Body of pancreas (tissue), 4 donors: ENCODE measurements at regions not wholly inside any gene's neighbourhood (a gene's known extent, or its start where the extent isn't known, plus 50 kb on each side); places are given as distances from the start of the nearest gene placed in this dataset.
"Not testable (repeated sequence)": the region's sequence is repeated elsewhere in the genome, so short reads cannot be mapped to it uniquely, and the experiment has no call there.

ENCODE experiments used
- ATAC-seq: fragments of 150-250 bp; one replicate; pipeline ENCODE4 v1.9.1; 2016
- DNase-seq, 4 donors: peaks; one replicate each; pipeline ENCODE4 v3.0.0-alpha.2; 2019
- H3K27ac ChIP-seq, 4 donors: fragments of 200-600 bp; sonication (generic); 1 replicate in 3 of 4; 2 replicates in 1 of 4; pipeline versions ENCODE4 v1.5.1 to v1.6.1; 2016 to 2019; ENCODE audit warnings: mild to moderate bottlenecking in 1 of 4, mixed read lengths in 1 of 4, moderate library complexity in 1 of 4
- H3K27me3 ChIP-seq, 2 donors: fragments of 200-600 bp; sonication (generic); one replicate each; pipeline ENCODE4 v1.6.0; 2016; ENCODE audit warnings: mild to moderate bottlenecking in 1 of 2
- H3K36me3 ChIP-seq, 2 donors: fragments of 200-600 bp; sonication (generic); replicated peaks in 1 of 2; 2 replicates each; pipeline ENCODE4 v1.5.1; 2016; ENCODE audit warnings: low read depth in 2 of 2; ENCODE audit not compliant: insufficient read depth in 1 of 2
- H3K4me1 ChIP-seq: fragments of 200-600 bp; sonication (generic); one replicate; pipeline ENCODE4 v1.6.0; 2016
- H3K4me3 ChIP-seq, 2 donors: fragments of 200-600 bp; sonication (generic); 1 replicate in 1 of 2; 2 replicates in 1 of 2; pipeline ENCODE4 v1.5.1; 2016 to 2019
- H3K9me3 ChIP-seq, 3 donors: fragments of 200-600 bp; sonication (generic); 1 replicate in 2 of 3; 2 replicates in 1 of 3; pipeline ENCODE4 v1.5.1; 2016
- CTCF ChIP-seq, 7 experiments: fragments of 450-650 bp in 4 of 7; fragments of 200-600 bp in 3 of 7; sonication (generic) in 3 of 7; IDR thresholded peaks; one replicate each; pipeline ENCODE4 v1.5.1; 2016 to 2019; ENCODE audit warnings: antibody characterized with exemption in 7 of 7
- POLR2A ChIP-seq, 3 donors: fragments of 450-650 bp; IDR thresholded peaks; one replicate each; pipeline ENCODE4 v1.6.1; 2016; ENCODE audit warnings: antibody characterized with exemption in 3 of 3, mild to moderate bottlenecking in 2 of 3
- WGBS, 2 donors: methylation state at CpG; one replicate each; pipeline ENCODE4 v1.1.5; 2017; 5-methylcytosine and 5-hydroxymethylcytosine counted together
- intact Hi-C: fragments of 100-400 bp; cut with DNase I; formaldehyde crosslinking; loops from one replicate; pipeline ENCODE4 v1.15.1; 2023

DNA sequence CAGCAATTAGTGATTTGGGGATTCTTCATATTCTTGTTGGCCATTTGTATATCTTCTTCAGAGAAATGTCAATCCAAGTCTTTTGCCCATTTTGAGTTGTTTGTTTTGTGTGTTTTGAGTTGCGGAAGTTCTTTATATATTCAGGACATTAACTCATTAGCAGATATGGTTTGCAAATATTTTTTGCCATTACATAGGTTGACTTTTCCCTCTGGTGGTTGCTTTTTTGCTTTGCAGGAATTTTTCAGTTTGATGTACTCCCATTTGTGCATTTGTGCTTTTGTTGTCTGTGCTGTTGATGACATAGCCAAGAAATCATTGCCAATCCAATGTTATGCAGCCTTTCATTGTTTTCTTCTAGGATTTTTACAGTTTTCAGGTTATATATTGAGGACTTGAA lies 63.6 kb upstream of the DNAJC1 start:
- ATAC-seq (no peak), DNase-seq (no peak)
- intact Hi-C loops: no loop called here

DNA sequence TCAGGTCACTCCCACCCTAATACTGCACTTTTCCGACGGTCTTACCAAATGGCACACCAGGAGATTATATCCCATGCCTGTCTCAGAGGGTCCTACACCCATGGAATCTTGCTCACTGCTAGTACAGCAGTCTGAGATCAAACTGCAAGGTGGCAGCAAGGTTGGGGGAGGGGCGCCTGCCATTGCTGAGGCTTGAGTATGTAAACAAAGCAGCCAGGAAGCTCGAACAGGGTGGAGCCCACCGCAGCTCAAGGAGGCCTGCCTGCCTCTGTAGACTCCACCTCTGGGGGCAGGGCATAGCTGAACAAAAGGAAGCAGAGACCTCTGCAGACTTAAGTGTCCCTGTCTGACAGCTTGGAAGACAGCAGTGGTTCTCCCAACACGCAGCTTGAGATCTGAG lies 57.5 kb upstream of the DNAJC1 start:
- H3K4me3 ChIP-seq, H3K9me3 ChIP-seq, H3K27me3 ChIP-seq, DNase-seq, H3K36me3 ChIP-seq, H3K27ac ChIP-seq, H3K4me1 ChIP-seq, intact Hi-C loops, ATAC-seq: not testable (repeated sequence)
- 66 to 77% methylated on average over 5 to 6 of the region's 6 CpGs for WGBS, 2 donors

More for the DNA sequence above, 63.6 kb upstream of the DNAJC1 start:
- no peak overlapping the region for H3K27ac ChIP-seq
- peaks cover 0 to 11% (median 0%) of the 10 kb centered on the region in 3 donors for H3K9me3 ChIP-seq
- 89 to 95% methylated on average over 1 of the region's 1 CpG for WGBS, 2 donors
- TF ChIP-seq POLR2A (IDR thresholded peaks at IDR 0.05): no peak
- TF ChIP-seq CTCF (IDR thresholded peaks at IDR 0.05): no peak
- H3K36me3 ChIP-seq: no peaks in the 10 kb centered on the region
- H3K27me3 ChIP-seq: no peaks in the 10 kb centered on the region
- H3K4me3 ChIP-seq: no peak overlapping the region
- no peaks in the 10 kb centered on the region for H3K4me1 ChIP-seq

DNA sequence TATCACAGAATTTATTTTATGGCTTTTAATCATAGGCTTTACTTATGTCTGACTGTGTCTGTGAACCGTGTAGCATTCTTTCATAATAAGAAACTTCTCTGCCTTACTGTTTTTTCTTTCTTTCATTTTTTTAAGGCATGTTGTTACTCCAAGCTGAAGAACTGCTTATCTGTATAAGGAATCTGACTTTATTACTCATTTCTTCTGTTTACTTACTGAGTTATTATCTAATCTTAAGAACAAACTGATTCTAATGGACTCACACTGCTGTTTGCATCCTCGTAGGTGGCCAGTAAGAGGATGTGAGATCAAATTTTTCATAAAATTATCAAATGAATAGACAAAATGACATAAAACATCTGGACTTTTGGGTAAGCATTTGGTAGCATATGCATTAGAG lies 54.7 kb upstream of the DNAJC1 start:
- Histone ChIP-seq H3K27me3 (no peaks in the 10 kb centered on the region), H3K4me1 (no peaks in the 10 kb centered on the region), H3K9me3 (peaks cover 0 to 7% (median 0%) of the 10 kb centered on the region in 3 donors), H3K36me3 (no peaks in the 10 kb centered on the region), H3K27ac (no peak overlapping the region), H3K4me3 (no peak overlapping the region)
- WGBS, 2 donors: 40 to 64% methylated on average over 2 of the region's 2 CpGs
- ATAC-seq (no peak), DNase-seq (no peak)
- intact Hi-C loops: no loop called here
- TF ChIP-seq CTCF (IDR thresholded peaks at IDR 0.05): no peak

DNA sequence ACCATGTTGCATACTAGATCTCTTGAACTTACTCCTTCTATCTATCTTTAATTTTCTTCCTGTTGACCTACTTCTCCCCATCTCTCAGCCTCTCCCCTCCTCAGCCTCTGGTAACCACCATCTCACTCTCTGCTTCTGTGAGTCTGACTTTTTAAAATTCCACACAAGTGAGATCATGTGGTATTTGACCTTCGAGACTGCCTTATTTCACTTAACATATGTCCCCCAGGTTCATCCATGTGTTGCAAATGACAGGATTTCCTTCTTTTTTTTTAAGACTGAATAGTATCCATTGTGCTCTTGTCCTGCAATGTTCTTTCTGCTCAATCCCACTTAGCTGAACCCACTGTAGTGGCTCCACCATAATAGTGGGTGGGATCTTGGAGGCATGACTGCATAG lies 51.4 kb upstream of the DNAJC1 start:
- no peaks in the 10 kb centered on the region for H3K9me3 ChIP-seq
- no peak overlapping the region for H3K4me3 ChIP-seq
- H3K27ac ChIP-seq: no peak overlapping the region
- H3K36me3 ChIP-seq: no peaks in the 10 kb centered on the region
- no peak for ATAC-seq
- 50 to 65% methylated on average over 1 of the region's 1 CpG for WGBS, 2 donors
- no peak for DNase-seq
- intact Hi-C loops: no loop called here
- H3K27me3 ChIP-seq: no peaks in the 10 kb centered on the region
- TF ChIP-seq CTCF (IDR thresholded peaks at IDR 0.05) (no peak), POLR2A (IDR thresholded peaks at IDR 0.05) (no peak)
- no peaks in the 10 kb centered on the region for H3K4me1 ChIP-seq
